PC-3 (cell line): ENCODE measurements at regions not wholly inside any gene's neighbourhood (a gene's known extent, or its start where the extent isn't known, plus 50 kb on each side); places are given as distances from the start of the nearest gene placed in this dataset.

Experiments
- ATAC-seq: fragments of 200-7000 bp; cut with Tn5 transposase; 2 replicates; pipeline ENCODE4 v1.9.1; 2020; ENCODE audit warnings: mild to moderate bottlenecking, moderate library complexity
- BruUV-seq: library from RNA; stranded (reverse); fragments of 400-500 nt; replicated peaks from 2 replicates; lab custom pipeline; 2021; lab: Mats Ljungman, UMichigan
- CTCF ChIA-PET: fragments of 300-600 bp; sonication (Branson Sonifier 250); formaldehyde crosslinking; loops from one replicate; lab custom pipeline; 2022; ENCODE audit warnings: antibody characterized with exemption; lab: Charles Lee
- POLR2A ChIA-PET: fragments of 300-600 bp; sonication (Branson Sonifier 250); formaldehyde crosslinking; loops from one replicate; lab custom pipeline; 2022; ENCODE audit warnings: antibody characterized with exemption; ENCODE audit not compliant: unreplicated experiment; lab: Charles Lee
- DNase-seq: peaks from one replicate; pipeline ENCODE4 v3.0.0-alpha.2; 2015
- H2AFZ ChIP-seq: fragments of 300-600 bp; sonication (generic); 2 replicates; pipeline ENCODE4 v1.6.0; 2016; ENCODE audit warnings: antibody characterized with exemption, low read length
- H3F3A ChIP-seq: fragments of 300-600 bp; sonication (generic); one replicate; pipeline ENCODE4 v1.6.0; 2017; ENCODE audit warnings: antibody characterized with exemption, low read length, control low read depth, mild to moderate bottlenecking; ENCODE audit not compliant: unreplicated experiment
- H3K27ac ChIP-seq: fragments of 300-600 bp; sonication (generic); 2 replicates; pipeline ENCODE4 v1.5.1; 2016; ENCODE audit warnings: mild to moderate bottlenecking, low read length
- H3K27me3 ChIP-seq: fragments of 300-600 bp; sonication (generic); 2 replicates; pipeline ENCODE4 v1.6.1; 2016; ENCODE audit warnings: low read length, mixed read lengths
- H3K36me3 ChIP-seq: fragments of 300-600 bp; sonication (generic); 2 replicates; pipeline ENCODE4 v1.6.1; 2016; ENCODE audit warnings: low read depth, mixed run types, low read length, mixed read lengths
- H3K4me1 ChIP-seq: fragments of 300-600 bp; sonication (generic); 2 replicates; pipeline ENCODE4 v1.5.1; 2016; ENCODE audit warnings: low read length; ENCODE audit not compliant: insufficient read depth
- H3K4me2 ChIP-seq: fragments of 300-600 bp; sonication (generic); 2 replicates; pipeline ENCODE4 v1.6.0; 2016; ENCODE audit warnings: low read length
- H3K4me3 ChIP-seq: fragments of 300-600 bp; sonication (generic); 2 replicates; pipeline ENCODE4 v1.5.1; 2016; ENCODE audit warnings: mild to moderate bottlenecking, low read length, mixed read lengths
- H3K79me2 ChIP-seq: fragments of 300-600 bp; sonication (generic); 2 replicates; pipeline ENCODE4 v1.6.1; 2017; ENCODE audit warnings: low read length, mixed read lengths
- H3K9ac ChIP-seq: fragments of 300-600 bp; sonication (generic); 2 replicates; pipeline ENCODE4 v1.6.0; 2016; ENCODE audit warnings: mild to moderate bottlenecking, low read length
- H3K9me2 ChIP-seq: fragments of 300-600 bp; sonication (generic); replicated peaks from 2 replicates; pipeline ENCODE4 v1.6.1; 2016; ENCODE audit warnings: mixed run types, low read length, mixed read lengths
- H3K9me3 ChIP-seq: fragments of 300-600 bp; sonication (generic); 2 replicates; pipeline ENCODE4 v1.6.1; 2016; ENCODE audit warnings: low read length, mixed read lengths
- H4K20me1 ChIP-seq: fragments of 300-600 bp; sonication (generic); 2 replicates; pipeline ENCODE4 v1.6.1; 2016; ENCODE audit warnings: low read length, mixed read lengths
- EZH2 ChIP-seq: fragments of 300-600 bp; sonication (generic); IDR thresholded peaks from one replicate; pipeline ENCODE4 v1.6.1; 2017; ENCODE audit warnings: antibody characterized with exemption, mild to moderate bottlenecking, low read length; ENCODE audit not compliant: unreplicated experiment
- EZH2phosphoT487 ChIP-seq: fragments of 300-600 bp; sonication (generic); IDR thresholded peaks from 2 replicates; pipeline ENCODE4 v1.6.1; 2018; ENCODE audit warnings: mild to moderate bottlenecking, antibody characterized with exemption, low read length, borderline replicate concordance
- intact Hi-C: fragments of 100-400 bp; cut with micrococcal nuclease; formaldehyde crosslinking; loops from 2 replicates; pipeline ENCODE4 v1.9.0; 2023
- TF ChIP-seq, protein P1 (sequence below): fragments of 300-600 bp; sonication (generic); conservative IDR thresholded peaks from 2 replicates; pipeline ENCODE4 v1.5.1; 2017; ENCODE audit warnings: antibody characterized with exemption, low read depth, mild to moderate bottlenecking, low read length

DNA sequence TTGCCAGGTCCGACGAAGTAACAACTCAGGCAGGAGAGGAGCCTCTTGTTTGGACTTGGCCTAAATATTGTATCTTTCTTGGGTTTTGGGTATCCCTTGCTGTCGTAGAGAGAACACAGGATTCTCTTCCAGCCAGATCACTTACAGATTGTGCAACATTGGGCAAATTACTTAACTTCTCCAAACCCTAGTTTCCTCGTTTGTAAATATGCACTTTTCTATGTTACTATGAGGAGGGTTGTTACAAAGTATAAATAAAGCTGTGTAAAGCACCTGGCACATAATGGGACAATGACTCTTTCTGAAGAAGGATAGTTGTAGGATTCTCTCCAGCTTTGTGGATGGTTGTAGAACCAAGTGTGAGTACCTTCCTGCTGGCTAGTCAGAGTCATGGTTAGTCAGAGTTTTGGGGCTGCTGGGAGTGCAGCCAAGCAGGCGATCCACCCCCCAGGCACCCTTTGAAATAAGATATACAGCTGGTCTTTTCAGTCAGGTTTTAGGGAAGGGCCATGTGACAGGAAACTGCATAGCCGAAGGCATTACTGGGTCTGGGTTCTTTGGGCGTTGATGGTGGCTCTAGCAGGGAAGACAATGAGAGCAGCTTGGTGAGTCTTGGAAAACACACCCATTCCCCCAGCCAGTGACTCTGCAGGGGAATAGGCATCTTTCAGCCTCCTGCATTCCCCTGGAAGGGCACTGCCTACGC, 49.9 kb upstream of the GDNF start:
- POLR2A ChIA-PET, result no interaction called here

More for the DNA sequence above, 49.9 kb upstream of the GDNF start:
- CTCF ChIA-PET, result no interaction called here
- ATAC-seq (peak; percentile 88), DNase-seq (peak; percentile 94)
- Histone ChIP-seq H3K4me3 (no peak overlapping the region), H3F3A (no peaks in the 10 kb centered on the region), H3K79me2 (no peaks in the 10 kb centered on the region), H3K36me3 (no peaks in the 10 kb centered on the region), H3K9ac (no peak overlapping the region), H3K27me3 (no peaks in the 10 kb centered on the region), H3K27ac (peak overlapping the region; percentile 66), H3K4me1 (peaks cover 28% of the 10 kb centered on the region), H2AFZ (peak overlapping the region; percentile 8; the same call in 1 of the 2 replicates), H3K9me3 (no peaks in the 10 kb centered on the region), H4K20me1 (no peaks in the 10 kb centered on the region), H3K9me2 (no peaks in the 10 kb centered on the region), H3K4me2 (peak overlapping the region; percentile 8)
- TF ChIP-seq EZH2phosphoT487 (no peak), EZH2 (no peak)
- TF ChIP-seq, protein P1, sequence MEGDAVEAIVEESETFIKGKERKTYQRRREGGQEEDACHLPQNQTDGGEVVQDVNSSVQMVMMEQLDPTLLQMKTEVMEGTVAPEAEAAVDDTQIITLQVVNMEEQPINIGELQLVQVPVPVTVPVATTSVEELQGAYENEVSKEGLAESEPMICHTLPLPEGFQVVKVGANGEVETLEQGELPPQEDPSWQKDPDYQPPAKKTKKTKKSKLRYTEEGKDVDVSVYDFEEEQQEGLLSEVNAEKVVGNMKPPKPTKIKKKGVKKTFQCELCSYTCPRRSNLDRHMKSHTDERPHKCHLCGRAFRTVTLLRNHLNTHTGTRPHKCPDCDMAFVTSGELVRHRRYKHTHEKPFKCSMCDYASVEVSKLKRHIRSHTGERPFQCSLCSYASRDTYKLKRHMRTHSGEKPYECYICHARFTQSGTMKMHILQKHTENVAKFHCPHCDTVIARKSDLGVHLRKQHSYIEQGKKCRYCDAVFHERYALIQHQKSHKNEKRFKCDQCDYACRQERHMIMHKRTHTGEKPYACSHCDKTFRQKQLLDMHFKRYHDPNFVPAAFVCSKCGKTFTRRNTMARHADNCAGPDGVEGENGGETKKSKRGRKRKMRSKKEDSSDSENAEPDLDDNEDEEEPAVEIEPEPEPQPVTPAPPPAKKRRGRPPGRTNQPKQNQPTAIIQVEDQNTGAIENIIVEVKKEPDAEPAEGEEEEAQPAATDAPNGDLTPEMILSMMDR, result no peak
- intact Hi-C loops, result no loop called here
- no TSS peak for BruUV-seq
